A549 (cell line): ENCODE measurements at regions not wholly inside any gene's neighbourhood (a gene's known extent, or its start where the extent isn't known, plus 50 kb on each side); places are given as distances from the start of the nearest gene placed in this dataset.

Experiments
- CBX8 ChIP-seq: fragments of 200-600 bp; sonication (generic); IDR thresholded peaks from 2 replicates; pipeline ENCODE4 v1.6.1; 2016
- CEBPB ChIP-seq, 2 experiments: fragments of >200 bp in 1 of 2; sonication (Bioruptor Twin) in 1 of 2; formaldehyde crosslinking in 1 of 2; IDR thresholded peaks; 2 replicates each; pipeline ENCODE4 v1.6.1; 2012 to 2016
- CTCF ChIP-seq: fragments of >200 bp; sonication (Bioruptor Twin); formaldehyde crosslinking; IDR thresholded peaks from 3 replicates; pipeline ENCODE4 v1.5.1; 2016
- ELK1 ChIP-seq: fragments of 150-350 bp; IDR thresholded peaks from 2 replicates; pipeline ENCODE4 v1.6.1; 2014; ENCODE audit warnings: low read depth, mild to moderate bottlenecking, low read length
- EP300 ChIP-seq, 2 experiments: fragments of >200 bp; sonication (Bioruptor Twin); formaldehyde crosslinking; IDR thresholded peaks; 2 replicates in 1 of 2; 3 replicates in 1 of 2; pipeline ENCODE4 v1.6.1; 2016 to 2017
- JUN ChIP-seq, 2 experiments: fragments of >200 bp; sonication (Bioruptor Twin); formaldehyde crosslinking; IDR thresholded peaks; 2 replicates in 1 of 2; 3 replicates in 1 of 2; pipeline ENCODE4 v1.6.1; 2016 to 2017
- MAX ChIP-seq: IDR thresholded peaks from 2 replicates; pipeline ENCODE4 v1.6.1; 2012
- POLR2A ChIP-seq: IDR thresholded peaks from 2 replicates; pipeline ENCODE4 v1.6.1; 2012; ENCODE audit warnings: mild to moderate bottlenecking, low read length
- RCOR1 ChIP-seq: fragments of 150-350 bp; IDR thresholded peaks from 2 replicates; pipeline ENCODE4 v1.6.1; 2014; ENCODE audit warnings: antibody characterized with exemption, low read length, low read depth
- RFX5 ChIP-seq: fragments of 450-650 bp; IDR thresholded peaks from 2 replicates; pipeline ENCODE4 v1.7.1; 2014; ENCODE audit warnings: antibody characterized with exemption, mild to moderate bottlenecking, moderate library complexity
- USF2 ChIP-seq: fragments of 450-650 bp; IDR thresholded peaks from 2 replicates; pipeline ENCODE4 v1.6.1; 2014; ENCODE audit warnings: antibody characterized with exemption
- ZFP36 ChIP-seq: fragments of 450-650 bp; IDR thresholded peaks from 2 replicates; pipeline ENCODE4 v1.6.1; 2014; ENCODE audit warnings: borderline replicate concordance; ENCODE audit not compliant: partially characterized antibody

- TF ChIP-seq CBX8 (no peak), CTCF (no peak), MAX (no peak), RCOR1 (no peak), POLR2A (no peak), JUN (IDR thresholded peaks at IDR 0.05) (no peak), ZFP36 (no peak), EP300 (IDR thresholded peaks at IDR 0.05) (no peak), CEBPB (IDR thresholded peaks at IDR 0.05) (no peak), USF2 (no peak), RFX5 (no peak), ELK1 (no peak)
Measured at GRCh38 chr3:84165328-84165727, 793.5 kb upstream of the CADM2 start.
